Liver (tissue), 8 donors: ENCODE measurements at regions not wholly inside any gene's neighbourhood (a gene's known extent, or its start where the extent isn't known, plus 50 kb on each side); places are given as distances from the start of the nearest gene placed in this dataset.

ENCODE experiments used
- DNase-seq: peaks from one replicate; pipeline ENCODE4 v3.0.0-alpha.2; 2017; ENCODE audit warnings: low spot score
- H3K27ac ChIP-seq, 2 donors: one replicate each; pipeline ENCODE4 v1.7.0; 2013; ENCODE audit warnings: inconsistent platforms in 2 of 2, low read length in 2 of 2, control low read depth in 1 of 2, low read depth in 1 of 2, mild to moderate bottlenecking in 1 of 2
- H3K27me3 ChIP-seq, 4 donors: one replicate each; pipeline versions ENCODE4 v1.6.1 to v1.7.0; 2013; ENCODE audit warnings: low read length in 3 of 4, inconsistent platforms in 1 of 4, mild to moderate bottlenecking in 1 of 4, moderate library complexity in 1 of 4; ENCODE audit not compliant: control insufficient read depth in 4 of 4, insufficient read depth in 4 of 4
- H3K36me3 ChIP-seq, 4 donors: one replicate each; pipeline versions ENCODE4 v1.6.1 to v1.7.0; 2013; ENCODE audit warnings: low read length in 3 of 4, mild to moderate bottlenecking in 3 of 4, low read depth in 1 of 4, moderate library complexity in 1 of 4; ENCODE audit not compliant: control insufficient read depth in 4 of 4, insufficient read depth in 3 of 4
- H3K4me1 ChIP-seq, 4 donors: one replicate each; pipeline versions ENCODE4 v1.6.1 to v1.7.0; 2013; ENCODE audit warnings: low read length in 3 of 4, mild to moderate bottlenecking in 3 of 4, moderate library complexity in 1 of 4; ENCODE audit not compliant: control insufficient read depth in 4 of 4, insufficient read depth in 4 of 4
- H3K4me3 ChIP-seq, 3 donors: one replicate each; pipeline versions ENCODE4 v1.6.1 to v1.7.0; 2013; ENCODE audit warnings: low read length in 3 of 3, control low read depth in 1 of 3, low read depth in 1 of 3, mild to moderate bottlenecking in 1 of 3
- H3K9ac ChIP-seq, 2 donors: one replicate each; pipeline ENCODE4 v1.7.0; 2013; ENCODE audit warnings: low read length in 2 of 2, mild to moderate bottlenecking in 2 of 2, moderate library complexity in 2 of 2, control low read depth in 1 of 2, low read depth in 1 of 2
- H3K9me3 ChIP-seq, 4 donors: one replicate each; pipeline versions ENCODE4 v1.6.1 to v1.7.0; 2013; ENCODE audit warnings: low read length in 3 of 4; ENCODE audit not compliant: control insufficient read depth in 4 of 4
- CTCF ChIP-seq: fragments of 150-350 bp; IDR thresholded peaks from 2 replicates; pipeline ENCODE4 v1.5.1; 2017; ENCODE audit warnings: improper control_type of control experiment, low read depth, low read length; ENCODE audit not compliant: missing input control
- EGR1 ChIP-seq, 2 donors: IDR thresholded peaks; 2 replicates each; pipeline ENCODE4 v1.6.1; 2016 to 2018; ENCODE audit warnings: antibody characterized with exemption in 2 of 2, low read depth in 2 of 2
- FOXA1 ChIP-seq: IDR thresholded peaks from 2 replicates; pipeline ENCODE4 v1.6.1; 2016; ENCODE audit warnings: antibody characterized with exemption
- FOXA2 ChIP-seq: IDR thresholded peaks from 2 replicates; pipeline ENCODE4 v1.6.1; 2016; ENCODE audit warnings: antibody characterized with exemption
- GABPA ChIP-seq, 2 donors: IDR thresholded peaks in 1 of 2; conservative IDR thresholded peaks in 1 of 2; 2 replicates each; pipeline ENCODE4 v1.6.1; 2016; ENCODE audit warnings: antibody characterized with exemption in 2 of 2, mild to moderate bottlenecking in 1 of 2, moderate library complexity in 1 of 2
- HNF4A ChIP-seq, 2 donors: conservative IDR thresholded peaks; 2 replicates each; pipeline ENCODE4 v1.6.1; 2016; ENCODE audit warnings: antibody characterized with exemption in 2 of 2, mild to moderate bottlenecking in 2 of 2
- JUND ChIP-seq, 2 donors: IDR thresholded peaks; 2 replicates each; pipeline ENCODE4 v1.6.1; 2016; ENCODE audit warnings: antibody characterized with exemption in 2 of 2
- NR2F2 ChIP-seq: IDR thresholded peaks from 2 replicates; pipeline ENCODE4 v1.6.1; 2016; ENCODE audit warnings: antibody characterized with exemption
- REST ChIP-seq: IDR thresholded peaks from 2 replicates; pipeline ENCODE4 v1.6.1; 2016; ENCODE audit warnings: antibody characterized with exemption, mild to moderate bottlenecking
- SP1 ChIP-seq: IDR thresholded peaks from 2 replicates; pipeline ENCODE4 v1.6.1; 2018; ENCODE audit warnings: antibody characterized with exemption, mild to moderate bottlenecking
- WGBS: extraction: QIAGEN DNeasy Blood & Tissue Kit; methylation state at CpG from one replicate; pipeline ENCODE4 v1.1.7; 2013; 5-methylcytosine and 5-hydroxymethylcytosine counted together
- TF ChIP-seq, protein P1 (sequence below): IDR thresholded peaks from 2 replicates; pipeline ENCODE4 v1.6.1; 2016; ENCODE audit warnings: antibody characterized with exemption
- TF ChIP-seq, protein P2 (sequence below): IDR thresholded peaks from 2 replicates; pipeline ENCODE4 v1.6.1; 2016; ENCODE audit warnings: antibody characterized with exemption
- donor health status: healthy.
- donor health status: healthy.
- donor health status: healthy.
- donor health status: healthy.
- donor health status: healthy.

GRCh38 chr5:89723907-89724306 lies 685.6 kb downstream of the CETN3 start:
- no peak overlapping the region for H3K9ac ChIP-seq

More at GRCh38 chr5:89723907-89724306, 685.6 kb downstream of the CETN3 start:
- H3K4me1 ChIP-seq, result no peaks in the 10 kb centered on the region
- TF ChIP-seq JUND (IDR thresholded peaks at IDR 0.05) (no peak), EGR1 (IDR thresholded peaks at IDR 0.05; ENCODE audit: low read depth in 2 of 2) (no peak), HNF4A (conservative IDR thresholded peaks at IDR 0.05) (no peak), FOXA1 (no peak), NR2F2 (no peak), SP1 (no peak), FOXA2 (no peak), CTCF (no peak), GABPA (IDR thresholded peaks at IDR 0.05 in 1 of 2, conservative IDR thresholded peaks at IDR 0.05 in 1 of 2) (no peak), REST (no peak)
- TF ChIP-seq, protein P1, sequence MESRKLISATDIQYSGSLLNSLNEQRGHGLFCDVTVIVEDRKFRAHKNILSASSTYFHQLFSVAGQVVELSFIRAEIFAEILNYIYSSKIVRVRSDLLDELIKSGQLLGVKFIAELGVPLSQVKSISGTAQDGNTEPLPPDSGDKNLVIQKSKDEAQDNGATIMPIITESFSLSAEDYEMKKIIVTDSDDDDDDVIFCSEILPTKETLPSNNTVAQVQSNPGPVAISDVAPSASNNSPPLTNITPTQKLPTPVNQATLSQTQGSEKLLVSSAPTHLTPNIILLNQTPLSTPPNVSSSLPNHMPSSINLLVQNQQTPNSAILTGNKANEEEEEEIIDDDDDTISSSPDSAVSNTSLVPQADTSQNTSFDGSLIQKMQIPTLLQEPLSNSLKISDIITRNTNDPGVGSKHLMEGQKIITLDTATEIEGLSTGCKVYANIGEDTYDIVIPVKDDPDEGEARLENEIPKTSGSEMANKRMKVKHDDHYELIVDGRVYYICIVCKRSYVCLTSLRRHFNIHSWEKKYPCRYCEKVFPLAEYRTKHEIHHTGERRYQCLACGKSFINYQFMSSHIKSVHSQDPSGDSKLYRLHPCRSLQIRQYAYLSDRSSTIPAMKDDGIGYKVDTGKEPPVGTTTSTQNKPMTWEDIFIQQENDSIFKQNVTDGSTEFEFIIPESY, result no peak
- TF ChIP-seq, protein P2, sequence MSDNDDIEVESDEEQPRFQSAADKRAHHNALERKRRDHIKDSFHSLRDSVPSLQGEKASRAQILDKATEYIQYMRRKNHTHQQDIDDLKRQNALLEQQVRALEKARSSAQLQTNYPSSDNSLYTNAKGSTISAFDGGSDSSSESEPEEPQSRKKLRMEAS, result no peak
- H3K27me3 ChIP-seq, result peaks cover 0 to 4% (median 1%) of the 10 kb centered on the region in 4 donors
- H3K9me3 ChIP-seq, result no peaks in the 10 kb centered on the region
- DNase-seq, result no peak
- 64% methylated on average over 2 of the region's 2 CpGs for WGBS
- H3K27ac ChIP-seq, result no peak overlapping the region
- no peaks in the 10 kb centered on the region for H3K36me3 ChIP-seq
- H3K4me3 ChIP-seq, result no peak overlapping the region
